NCI-H2107 treated with DMSO at 0.1 percent for 48 hours (cell line): ENCODE measurements at regions not wholly inside any gene's neighbourhood (a gene's known extent, or its start where the extent isn't known, plus 50 kb on each side); places are given as distances from the start of the nearest gene placed in this dataset.
A peak's percentile ranks its signal among the peaks of the same experiment; 100 is the strongest.
"Not testable (repeated sequence)": the region's sequence is repeated elsewhere in the genome, so short reads cannot be mapped to it uniquely, and the experiment has no call there.

Experiments
- DNase-seq: peaks from one replicate; lab custom pipeline; 2025; ENCODE audit not compliant: unreplicated experiment; lab: John Stamatoyannopoulos, UW

GRCh38 chr2:121064186-121064585 lies 220.8 kb downstream of the TFCP2L1 start:
- DNase-seq: peak; percentile 52

GRCh38 chr2:121065239-121065638 lies 219.8 kb downstream of the TFCP2L1 start:
- no peak for DNase-seq

- DNase-seq: no peak
Observed at GRCh38 chr2:121066526-121066925, 218.5 kb downstream of the TFCP2L1 start.

- no peak for DNase-seq
Observed at GRCh38 chr2:121068851-121069250, 216.2 kb downstream of the TFCP2L1 start.

GRCh38 chr2:121069434-121069969 lies 215.5 kb downstream of the TFCP2L1 start:
- DNase-seq: no peak

GRCh38 chr2:121070061-121070460 lies 214.9 kb downstream of the TFCP2L1 start:
- not testable (repeated sequence) for DNase-seq

- peak; percentile 34 for DNase-seq
Observed at GRCh38 chr2:121071034-121071504, 213.9 kb downstream of the TFCP2L1 start.

- DNase-seq: no peak
Observed at GRCh38 chr2:121072784-121073183, 212.2 kb downstream of the TFCP2L1 start.

- DNase-seq: no peak
Observed at GRCh38 chr2:121073320-121074210, 211.4 kb downstream of the TFCP2L1 start.

GRCh38 chr2:121074293-121074932 lies 210.6 kb downstream of the TFCP2L1 start:
- DNase-seq: no peak

GRCh38 chr2:121075006-121075551 lies 209.9 kb downstream of the TFCP2L1 start:
- peak; percentile 68 for DNase-seq

GRCh38 chr2:121075641-121076497 lies 209.1 kb downstream of the TFCP2L1 start:
- DNase-seq: no peak

- no peak for DNase-seq
Observed at GRCh38 chr2:121076498-121076820, 208.5 kb downstream of the TFCP2L1 start.

GRCh38 chr2:121076885-121077549 lies 208.0 kb downstream of the TFCP2L1 start:
- peak; percentile 17 for DNase-seq

GRCh38 chr2:121078899-121079298 lies 206.1 kb downstream of the TFCP2L1 start:
- no peak for DNase-seq

- DNase-seq: peak; percentile 17
Observed at GRCh38 chr2:121080013-121080772, 204.8 kb downstream of the TFCP2L1 start.

GRCh38 chr2:121081701-121082100 lies 203.3 kb downstream of the TFCP2L1 start:
- no peak for DNase-seq

- no peak for DNase-seq
Observed at GRCh38 chr2:121082191-121082590, 202.8 kb downstream of the TFCP2L1 start.

GRCh38 chr2:121084130-121084680 lies 200.8 kb downstream of the TFCP2L1 start:
- no peak for DNase-seq
